Left ventricle myocardium inferior (tissue), 1 donor: ENCODE measurements at regions not wholly inside any gene's neighbourhood (a gene's known extent, or its start where the extent isn't known, plus 50 kb on each side); places are given as distances from the start of the nearest gene placed in this dataset.
A peak's percentile ranks its signal among the peaks of the same experiment; 100 is the strongest.

Experiments used
- DNase-seq: peaks from one replicate; pipeline ENCODE4 v3.0.0-alpha.2; 2020
- H3K27ac ChIP-seq: fragments of 200-600 bp; replicated peaks from 2 replicates; pipeline ENCODE4 v1.8.0; 2021
- H3K27me3 ChIP-seq: fragments of 200-600 bp; 2 replicates; pipeline ENCODE4 v1.8.0; 2021; ENCODE audit warnings: low read depth
- H3K36me3 ChIP-seq: fragments of 200-600 bp; 2 replicates; pipeline ENCODE4 v1.8.0; 2021
- H3K4me1 ChIP-seq: fragments of 200-600 bp; 2 replicates; pipeline ENCODE4 v1.8.0; 2021
- H3K4me3 ChIP-seq: fragments of 200-600 bp; 2 replicates; pipeline ENCODE4 v1.8.0; 2021; ENCODE audit warnings: mild to moderate bottlenecking, moderate library complexity
- H3K9me3 ChIP-seq: fragments of 200-600 bp; replicated peaks from 2 replicates; pipeline ENCODE4 v1.8.0; 2021
- intact Hi-C: fragments of 100-400 bp; cut with micrococcal nuclease; formaldehyde crosslinking; loops from one replicate; pipeline ENCODE4 v1.11.0; 2022
- TF ChIP-seq, protein P1 (sequence below): fragments of 200-600 bp; IDR thresholded peaks from 2 replicates; pipeline ENCODE4 v1.8.0; 2021; ENCODE audit warnings: antibody characterized with exemption, mild to moderate bottlenecking, borderline replicate concordance
- donor health status: DM: no; HTN: yes; CAD: no; lungs with severe emphysema.

DNA sequence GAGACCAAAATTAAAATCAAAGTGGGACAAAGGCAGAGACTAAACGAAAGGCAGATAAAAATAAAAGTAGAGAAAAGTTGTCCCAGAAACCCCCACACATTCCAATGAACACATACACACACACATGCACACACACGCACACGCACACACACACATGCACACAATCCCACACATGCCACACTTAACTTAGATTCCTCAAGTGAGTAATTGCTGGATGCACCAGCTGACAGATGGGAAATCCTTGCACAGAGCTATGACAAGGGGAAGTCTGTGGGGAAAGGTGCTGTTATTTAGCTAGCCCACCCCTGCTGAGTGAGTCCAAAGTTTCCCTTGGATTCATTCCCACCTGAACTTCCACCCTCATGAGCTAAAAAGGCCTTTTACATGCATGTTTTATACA lies 233.9 kb downstream of the RAB28 start:
- Histone ChIP-seq H3K4me3 (no peak overlapping the region), H3K4me1 (no peaks in the 10 kb centered on the region), H3K36me3 (no peaks in the 10 kb centered on the region), H3K27me3 (no peaks in the 10 kb centered on the region), H3K9me3 (peaks cover 34% of the 10 kb centered on the region), H3K27ac (no peak overlapping the region)
- TF ChIP-seq, protein P1, sequence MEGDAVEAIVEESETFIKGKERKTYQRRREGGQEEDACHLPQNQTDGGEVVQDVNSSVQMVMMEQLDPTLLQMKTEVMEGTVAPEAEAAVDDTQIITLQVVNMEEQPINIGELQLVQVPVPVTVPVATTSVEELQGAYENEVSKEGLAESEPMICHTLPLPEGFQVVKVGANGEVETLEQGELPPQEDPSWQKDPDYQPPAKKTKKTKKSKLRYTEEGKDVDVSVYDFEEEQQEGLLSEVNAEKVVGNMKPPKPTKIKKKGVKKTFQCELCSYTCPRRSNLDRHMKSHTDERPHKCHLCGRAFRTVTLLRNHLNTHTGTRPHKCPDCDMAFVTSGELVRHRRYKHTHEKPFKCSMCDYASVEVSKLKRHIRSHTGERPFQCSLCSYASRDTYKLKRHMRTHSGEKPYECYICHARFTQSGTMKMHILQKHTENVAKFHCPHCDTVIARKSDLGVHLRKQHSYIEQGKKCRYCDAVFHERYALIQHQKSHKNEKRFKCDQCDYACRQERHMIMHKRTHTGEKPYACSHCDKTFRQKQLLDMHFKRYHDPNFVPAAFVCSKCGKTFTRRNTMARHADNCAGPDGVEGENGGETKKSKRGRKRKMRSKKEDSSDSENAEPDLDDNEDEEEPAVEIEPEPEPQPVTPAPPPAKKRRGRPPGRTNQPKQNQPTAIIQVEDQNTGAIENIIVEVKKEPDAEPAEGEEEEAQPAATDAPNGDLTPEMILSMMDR, result no peak
- DNase-seq, result no peak
- intact Hi-C loops, result no loop called here

DNA sequence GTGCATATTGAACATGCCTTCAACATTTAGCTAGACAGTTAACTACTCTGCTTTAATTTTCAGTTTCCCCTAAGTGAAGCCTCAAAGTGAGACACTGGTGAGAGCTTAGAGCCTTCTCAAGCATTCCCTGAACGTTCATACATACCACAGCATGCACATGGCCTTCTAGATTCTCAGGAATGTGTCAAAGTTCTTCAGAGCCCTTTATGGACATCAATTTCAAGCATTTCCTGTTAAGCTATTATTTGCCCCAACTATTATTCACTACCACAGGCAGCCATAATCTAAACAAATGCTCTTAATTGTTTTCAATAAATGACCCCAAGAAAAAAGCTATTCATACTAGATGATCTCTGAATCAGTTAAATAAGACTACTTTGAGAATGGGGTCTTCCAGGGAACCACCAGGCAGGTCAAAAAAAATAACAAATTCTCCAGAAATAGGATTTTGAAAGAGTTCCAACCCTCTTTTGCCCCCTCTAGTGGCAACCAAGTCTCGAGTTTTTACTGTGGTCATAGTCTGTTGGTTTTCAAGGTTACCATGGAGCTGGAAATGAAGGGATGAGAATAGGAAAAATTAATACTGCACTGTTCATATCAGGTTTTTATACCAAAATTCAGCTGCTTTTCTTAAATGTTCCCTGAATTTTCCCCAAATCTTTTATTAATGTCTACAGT lies 235.4 kb downstream of the RAB28 start:
- H3K9me3 ChIP-seq, result peaks cover 34% of the 10 kb centered on the region
- H3K36me3 ChIP-seq, result no peaks in the 10 kb centered on the region
- H3K27ac ChIP-seq, result no peak overlapping the region
- TF ChIP-seq, protein P1, result peak; percentile 27
- intact Hi-C loops, result loop anchor here (5.0 kb wide), 1 partner anchor 199 kb away; no protein-coding TSS in a partner anchor
- H3K27me3 ChIP-seq, result no peaks in the 10 kb centered on the region
- H3K4me1 ChIP-seq, result no peaks in the 10 kb centered on the region
- no peak for DNase-seq
- H3K4me3 ChIP-seq, result no peak overlapping the region

DNA sequence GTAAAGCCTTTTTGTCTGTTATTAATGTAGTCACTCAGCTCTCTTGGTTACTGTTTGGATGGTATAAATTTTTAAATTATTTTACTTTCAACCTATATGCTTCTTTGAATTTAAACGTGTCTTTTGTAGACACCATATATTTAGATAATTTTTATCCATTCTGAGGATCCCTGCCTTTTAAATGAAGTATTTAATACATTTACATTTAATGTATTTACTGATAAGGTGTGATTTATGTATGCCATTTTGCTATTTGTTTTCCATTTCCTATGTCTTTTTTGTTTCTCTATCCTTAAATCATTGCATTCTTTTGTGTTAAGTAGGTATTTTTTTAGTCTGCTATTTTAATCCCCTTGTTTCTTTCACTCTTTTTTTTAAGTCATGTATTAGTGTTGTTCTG lies 238.0 kb downstream of the RAB28 start:
- Histone ChIP-seq H3K4me1 (no peaks in the 10 kb centered on the region), H3K4me3 (no peak overlapping the region), H3K27ac (no peak overlapping the region), H3K36me3 (no peaks in the 10 kb centered on the region), H3K27me3 (no peaks in the 10 kb centered on the region), H3K9me3 (peaks cover 34% of the 10 kb centered on the region)
- TF ChIP-seq, protein P1, result no peak
- intact Hi-C loops, result loop anchor here (5.0 kb wide), 1 partner anchor 201 kb away; no protein-coding TSS in a partner anchor
- DNase-seq, result no peak

DNA sequence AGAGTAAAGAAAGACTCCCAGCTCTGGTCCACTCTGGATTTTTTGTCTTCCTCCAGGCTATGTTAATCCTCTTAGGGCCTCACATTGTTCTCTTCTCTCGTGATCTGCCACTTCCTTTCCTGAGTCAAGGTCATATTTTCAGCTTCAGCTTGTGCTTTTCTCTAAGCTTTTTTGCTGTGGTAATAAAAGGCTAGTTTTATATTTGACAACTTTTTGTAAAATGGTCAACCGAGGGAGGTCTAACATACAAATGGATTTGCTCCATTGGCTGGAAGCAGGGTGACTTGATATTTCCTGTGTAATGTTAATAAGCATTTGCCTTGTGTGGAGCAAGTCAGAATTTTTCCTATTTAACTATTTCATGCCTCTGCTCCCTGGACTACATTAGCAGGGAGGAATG lies 239.7 kb downstream of the RAB28 start:
- TF ChIP-seq, protein P1, result no peak
- Histone ChIP-seq H3K27ac (no peak overlapping the region), H3K27me3 (no peaks in the 10 kb centered on the region), H3K4me1 (no peaks in the 10 kb centered on the region), H3K4me3 (no peak overlapping the region), H3K9me3 (peaks cover 34% of the 10 kb centered on the region), H3K36me3 (no peaks in the 10 kb centered on the region)
- no peak for DNase-seq
- intact Hi-C loops, result no loop called here

DNA sequence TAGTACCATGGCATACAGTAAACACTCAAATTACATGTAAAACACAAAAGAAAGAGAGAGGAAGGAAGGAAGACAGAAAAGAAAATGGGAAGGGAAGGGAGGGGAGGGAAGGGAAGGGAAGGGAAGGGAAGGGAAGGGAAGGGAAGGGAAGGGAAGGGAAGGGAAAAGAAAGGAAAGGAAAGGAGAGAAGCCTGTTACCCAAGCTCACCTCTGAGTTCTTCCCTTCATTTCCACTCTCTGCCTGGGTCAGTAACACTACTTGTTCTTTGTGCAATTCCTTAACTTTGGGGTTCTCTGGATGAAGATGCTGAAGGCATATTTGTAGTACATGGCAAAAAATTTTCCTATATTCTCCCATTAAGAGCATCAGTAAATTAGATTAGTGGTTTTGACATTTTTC lies 241.0 kb downstream of the RAB28 start:
- Histone ChIP-seq H3K4me1 (no peaks in the 10 kb centered on the region), H3K27me3 (no peaks in the 10 kb centered on the region), H3K27ac (no peak overlapping the region), H3K36me3 (no peaks in the 10 kb centered on the region), H3K9me3 (peaks cover 27% of the 10 kb centered on the region), H3K4me3 (no peak overlapping the region)
- intact Hi-C loops, result no loop called here
- DNase-seq, result no peak
- TF ChIP-seq, protein P1, result no peak
